ENCODE measurements at regions not wholly inside any gene's neighbourhood (a gene's known extent, or its start where the extent isn't known, plus 50 kb on each side); places are given as distances from the start of the nearest gene placed in this dataset.

DNA sequence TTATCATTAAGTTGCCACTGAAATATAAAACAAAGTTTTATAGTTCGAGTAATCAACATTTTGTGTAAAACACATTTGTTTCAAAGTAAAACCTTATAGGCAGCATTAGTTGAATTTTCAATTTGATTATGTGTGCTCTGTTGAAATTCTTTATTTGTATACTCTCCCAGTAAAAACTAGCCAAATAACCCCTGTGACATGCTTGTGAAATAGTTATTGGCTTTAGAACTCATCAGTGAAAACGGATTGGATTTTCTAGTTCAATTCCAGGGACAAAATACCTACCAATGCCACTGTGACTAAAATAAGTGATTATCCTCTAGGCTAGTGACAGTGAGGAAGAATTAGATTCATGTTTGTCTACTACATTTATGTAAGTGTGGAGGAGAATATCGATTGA lies 212.9 kb downstream of the TMEM200A start:
- TF ChIP-seq, protein P1, sequence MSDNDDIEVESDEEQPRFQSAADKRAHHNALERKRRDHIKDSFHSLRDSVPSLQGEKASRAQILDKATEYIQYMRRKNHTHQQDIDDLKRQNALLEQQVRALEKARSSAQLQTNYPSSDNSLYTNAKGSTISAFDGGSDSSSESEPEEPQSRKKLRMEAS (IDR thresholded peaks at IDR 0.05): no peak
- TF ChIP-seq REST (IDR thresholded peaks at IDR 0.05; ENCODE audit: low read depth) (no peak), YY1 (IDR thresholded peaks at IDR 0.05; ENCODE audit: low read depth) (no peak)
